ENCODE measurements at regions not wholly inside any gene's neighbourhood (a gene's known extent, or its start where the extent isn't known, plus 50 kb on each side); places are given as distances from the start of the nearest gene placed in this dataset.

DNA sequence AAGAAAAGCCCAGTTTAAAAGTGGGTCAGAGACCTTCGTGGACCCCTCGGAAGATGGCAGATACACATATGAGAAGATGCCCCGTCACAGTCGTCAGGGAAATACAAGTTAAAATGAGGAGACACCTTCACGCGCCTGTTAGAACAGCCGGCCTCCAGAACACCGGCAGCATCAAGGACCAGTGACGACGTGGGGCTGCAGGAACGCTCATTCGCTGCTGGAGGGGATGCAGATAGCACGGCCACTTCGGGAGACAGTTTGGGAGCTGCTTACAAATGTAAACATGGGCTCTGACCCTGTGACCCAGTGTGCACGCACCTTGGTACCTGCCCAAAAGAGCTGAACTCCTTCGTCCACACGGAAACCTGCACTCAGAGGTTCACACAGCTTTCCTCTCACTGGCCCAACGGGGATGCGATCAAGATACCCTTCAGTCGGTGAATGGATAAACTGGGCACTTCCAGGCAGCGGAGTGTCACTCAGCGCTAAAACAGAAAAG is 83.7 kb upstream of the CTDP1 start:
- Histone ChIP-seq H3K9ac (ENCODE audit: control insufficient read depth, extremely low read depth, insufficient read depth, low read length) (no peak overlapping the region), H3K27me3 (ENCODE audit: control insufficient read depth, extremely low read depth, insufficient read depth, low read length) (peaks cover 5% of the 10 kb centered on the region), H3K4me2 (ENCODE audit: control insufficient read depth, extremely low read depth, insufficient read depth, low read depth, low read length) (no peak overlapping the region), H3K27ac (ENCODE audit: control insufficient read depth, insufficient read depth, low read length) (no peak overlapping the region), H3K79me2 (ENCODE audit: control insufficient read depth, insufficient read depth, low read length) (no peaks in the 10 kb centered on the region), H4K20me1 (ENCODE audit: control insufficient read depth, extremely low read depth, insufficient read depth, low read length) (no peaks in the 10 kb centered on the region), H2AFZ (ENCODE audit: control insufficient read depth, low read length) (no peak overlapping the region), H3K36me3 (ENCODE audit: control insufficient read depth in 2 of 2, extremely low read depth in 1 of 2, insufficient read depth in 2 of 2, low read length in 2 of 2) (no peaks in the 10 kb centered on the region), H3K9me3 (ENCODE audit: control insufficient read depth, low read depth, low read length) (peaks cover 2% of the 10 kb centered on the region), H3K4me1 (ENCODE audit: control insufficient read depth, extremely low read depth, insufficient read depth, low read length) (no peaks in the 10 kb centered on the region), H3K9me1 (ENCODE audit: control insufficient read depth, extremely low read depth, insufficient read depth, low read length) (no peaks in the 10 kb centered on the region), H3K4me3 (ENCODE audit: control insufficient read depth in 2 of 3, extremely low read depth in 1 of 3, insufficient read depth in 2 of 3, low read depth in 1 of 3, low read length in 3 of 3) (no peak overlapping the region)
- TF ChIP-seq, protein P1, sequence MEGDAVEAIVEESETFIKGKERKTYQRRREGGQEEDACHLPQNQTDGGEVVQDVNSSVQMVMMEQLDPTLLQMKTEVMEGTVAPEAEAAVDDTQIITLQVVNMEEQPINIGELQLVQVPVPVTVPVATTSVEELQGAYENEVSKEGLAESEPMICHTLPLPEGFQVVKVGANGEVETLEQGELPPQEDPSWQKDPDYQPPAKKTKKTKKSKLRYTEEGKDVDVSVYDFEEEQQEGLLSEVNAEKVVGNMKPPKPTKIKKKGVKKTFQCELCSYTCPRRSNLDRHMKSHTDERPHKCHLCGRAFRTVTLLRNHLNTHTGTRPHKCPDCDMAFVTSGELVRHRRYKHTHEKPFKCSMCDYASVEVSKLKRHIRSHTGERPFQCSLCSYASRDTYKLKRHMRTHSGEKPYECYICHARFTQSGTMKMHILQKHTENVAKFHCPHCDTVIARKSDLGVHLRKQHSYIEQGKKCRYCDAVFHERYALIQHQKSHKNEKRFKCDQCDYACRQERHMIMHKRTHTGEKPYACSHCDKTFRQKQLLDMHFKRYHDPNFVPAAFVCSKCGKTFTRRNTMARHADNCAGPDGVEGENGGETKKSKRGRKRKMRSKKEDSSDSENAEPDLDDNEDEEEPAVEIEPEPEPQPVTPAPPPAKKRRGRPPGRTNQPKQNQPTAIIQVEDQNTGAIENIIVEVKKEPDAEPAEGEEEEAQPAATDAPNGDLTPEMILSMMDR (optimal IDR thresholded peaks at IDR 0.05 in 1 of 3, IDR thresholded peaks at IDR 0.05 in 1 of 3, conservative IDR thresholded peaks at IDR 0.05 in 1 of 3; ENCODE audit: extremely low read depth in 1 of 3, insufficient read depth in 2 of 3, low read length in 3 of 3): no peak
- TF ChIP-seq EZH2 (IDR thresholded peaks at IDR 0.05; ENCODE audit: low read length): no peak
- dilution Hi-C loops (cut with MboI; ENCODE audit: extremely low pct_ligation_motif_present, low sequenced_read_pairs): no loop called here
- FAIRE-seq (no peak), DNase-seq (ENCODE audit: low read depth, low spot score) (no peak)

DNA sequence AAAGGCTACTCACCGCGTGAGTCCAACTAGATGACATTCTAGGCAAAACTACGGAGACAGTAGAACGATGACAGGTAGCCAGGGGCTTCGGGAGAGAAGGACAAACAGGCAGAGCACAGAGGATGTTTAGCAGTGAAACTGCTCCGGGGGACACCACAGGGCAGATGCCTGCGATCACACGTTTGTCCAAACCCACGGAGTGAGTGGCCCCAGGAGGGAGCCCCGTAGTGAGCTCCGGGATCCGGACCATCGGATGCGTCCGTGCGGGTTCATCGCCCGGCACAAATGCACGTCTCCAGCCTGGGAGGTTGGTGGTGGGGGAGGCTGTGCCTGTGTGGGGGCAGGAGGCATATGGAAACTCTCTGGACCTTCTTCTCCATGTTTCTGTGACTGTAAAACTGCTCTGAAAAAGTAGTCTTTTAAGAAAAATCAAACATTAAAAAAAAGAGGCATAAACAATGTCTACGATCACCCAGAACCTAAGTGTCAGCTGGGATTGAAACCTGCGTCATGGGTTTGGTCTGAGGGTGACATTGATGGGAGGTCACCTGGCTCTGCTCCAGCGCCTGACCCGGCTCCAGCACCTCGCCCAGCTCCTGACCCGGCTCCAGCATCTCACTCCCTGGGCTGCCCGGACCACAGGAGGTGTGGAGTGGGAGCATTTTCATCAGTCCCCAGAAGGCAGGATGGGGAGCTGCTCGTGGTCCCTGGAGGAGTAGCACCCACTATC is 83.0 kb upstream of the CTDP1 start:
- Histone ChIP-seq H3K4me1 (ENCODE audit: control insufficient read depth, extremely low read depth, insufficient read depth, low read length) (no peaks in the 10 kb centered on the region), H3K27me3 (ENCODE audit: control insufficient read depth, extremely low read depth, insufficient read depth, low read length) (peaks cover 4% of the 10 kb centered on the region), H3K4me2 (ENCODE audit: control insufficient read depth, extremely low read depth, insufficient read depth, low read depth, low read length) (no peak overlapping the region), H3K27ac (ENCODE audit: control insufficient read depth, insufficient read depth, low read length) (no peak overlapping the region), H3K9me3 (ENCODE audit: control insufficient read depth, low read depth, low read length) (peaks cover 2% of the 10 kb centered on the region), H3K9me1 (ENCODE audit: control insufficient read depth, extremely low read depth, insufficient read depth, low read length) (no peaks in the 10 kb centered on the region), H3K79me2 (ENCODE audit: control insufficient read depth, insufficient read depth, low read length) (no peaks in the 10 kb centered on the region), H3K4me3 (ENCODE audit: control insufficient read depth in 2 of 3, extremely low read depth in 1 of 3, insufficient read depth in 2 of 3, low read depth in 1 of 3, low read length in 3 of 3) (no peak overlapping the region), H4K20me1 (ENCODE audit: control insufficient read depth, extremely low read depth, insufficient read depth, low read length) (no peaks in the 10 kb centered on the region), H3K36me3 (ENCODE audit: control insufficient read depth in 2 of 2, extremely low read depth in 1 of 2, insufficient read depth in 2 of 2, low read length in 2 of 2) (no peaks in the 10 kb centered on the region), H2AFZ (ENCODE audit: control insufficient read depth, low read length) (no peak overlapping the region), H3K9ac (ENCODE audit: control insufficient read depth, extremely low read depth, insufficient read depth, low read length) (no peak overlapping the region)
- dilution Hi-C loops (cut with MboI; ENCODE audit: extremely low pct_ligation_motif_present, low sequenced_read_pairs): no loop called here
- DNase-seq (ENCODE audit: low read depth, low spot score) (no peak), FAIRE-seq (no peak)
- TF ChIP-seq, protein P1 (optimal IDR thresholded peaks at IDR 0.05 in 1 of 3, IDR thresholded peaks at IDR 0.05 in 1 of 3, conservative IDR thresholded peaks at IDR 0.05 in 1 of 3; ENCODE audit: extremely low read depth in 1 of 3, insufficient read depth in 2 of 3, low read length in 3 of 3): no peak
- no peak for TF ChIP-seq EZH2 (IDR thresholded peaks at IDR 0.05; ENCODE audit: low read length)
